AG09309 (cell line): ENCODE measurements at regions not wholly inside any gene's neighbourhood (a gene's known extent, or its start where the extent isn't known, plus 50 kb on each side); places are given as distances from the start of the nearest gene placed in this dataset.
"Not testable (repeated sequence)": the region's sequence is repeated elsewhere in the genome, so short reads cannot be mapped to it uniquely, and the experiment has no call there.

Experiments
- DNase-seq: peaks from one replicate; pipeline ENCODE4 v3.0.0-alpha.2; 2010; ENCODE audit warnings: low read depth
- H3K4me3 ChIP-seq: 2 replicates; pipeline ENCODE4 v1.5.1; 2011; ENCODE audit warnings: mild to moderate bottlenecking, low read depth, low read length, moderate library complexity; ENCODE audit not compliant: control insufficient read depth
- CTCF ChIP-seq: IDR thresholded peaks from 2 replicates; pipeline ENCODE4 v1.5.1; 2011; ENCODE audit warnings: mild to moderate bottlenecking, low read depth, low read length, inconsistent platforms; ENCODE audit not compliant: insufficient read depth, control insufficient read depth; ENCODE audit errors: missing control alignments

- no peak for DNase-seq
- TF ChIP-seq CTCF: no peak
- no peak overlapping the region for H3K4me3 ChIP-seq
These were observed 226.2 kb downstream of the ZNF326 start for GRCh38 chr1:90220941-90221693.

- TF ChIP-seq CTCF: no peak
- no peak overlapping the region for H3K4me3 ChIP-seq
- DNase-seq: no peak
These were observed 225.6 kb downstream of the ZNF326 start for GRCh38 chr1:90220496-90220895.

- H3K4me3 ChIP-seq, DNase-seq: not testable (repeated sequence)
These were observed 224.4 kb downstream of the ZNF326 start for GRCh38 chr1:90219166-90219871.

GRCh38 chr1:90210633-90211491 is 216.0 kb downstream of the ZNF326 start:
- no peak for TF ChIP-seq CTCF
- H3K4me3 ChIP-seq: no peak overlapping the region
- DNase-seq: no peak

GRCh38 chr1:90208949-90209348 is 214.0 kb downstream of the ZNF326 start:
- no peak overlapping the region for H3K4me3 ChIP-seq
- DNase-seq: no peak
- TF ChIP-seq CTCF: no peak

GRCh38 chr1:90206260-90206659 is 211.3 kb downstream of the ZNF326 start:
- no peak for TF ChIP-seq CTCF
- H3K4me3 ChIP-seq: no peak overlapping the region
- DNase-seq: no peak

- no peak for TF ChIP-seq CTCF
- H3K4me3 ChIP-seq: no peak overlapping the region
- no peak for DNase-seq
These were observed 209.9 kb downstream of the ZNF326 start for GRCh38 chr1:90204780-90205179.
